OCI-LY3 (cell line): ENCODE measurements at regions not wholly inside any gene's neighbourhood (a gene's known extent, or its start where the extent isn't known, plus 50 kb on each side); places are given as distances from the start of the nearest gene placed in this dataset.

Experiments
- EZH2phosphoT487 ChIP-seq: fragments of 200-600 bp; shearing (Covaris generic); IDR thresholded peaks from 2 replicates; pipeline ENCODE4 v1.6.1; 2018; ENCODE audit warnings: antibody characterized with exemption, mixed run types, low read depth
- TF ChIP-seq, protein P1 (sequence below): fragments of 200-600, 300-600 bp; sonication (generic); IDR thresholded peaks from 2 replicates; pipeline ENCODE4 v1.5.1; 2014; ENCODE audit warnings: antibody characterized with exemption, low read length, low read depth

DNA sequence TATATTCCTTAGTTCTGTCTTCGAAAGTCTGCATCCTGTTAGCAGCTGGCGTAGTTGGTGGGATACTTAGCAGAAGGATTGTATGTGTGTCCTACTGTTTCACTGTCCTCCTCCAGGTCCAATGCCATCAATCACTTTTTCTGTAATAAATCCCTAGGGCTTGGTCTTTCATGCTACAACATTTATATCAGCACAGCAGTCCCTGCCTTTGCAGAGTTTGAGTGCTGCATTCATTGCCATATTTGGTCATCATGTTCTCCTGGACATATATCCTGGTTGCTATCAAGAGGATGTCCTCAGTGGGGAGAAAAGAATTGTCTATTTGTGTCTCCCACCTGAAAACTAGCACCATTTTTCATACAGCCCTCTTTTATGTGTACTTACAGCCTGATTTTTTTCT, 67.0 kb downstream of the OR5AK2 start:
- no peak for TF ChIP-seq EZH2phosphoT487
- TF ChIP-seq, protein P1, sequence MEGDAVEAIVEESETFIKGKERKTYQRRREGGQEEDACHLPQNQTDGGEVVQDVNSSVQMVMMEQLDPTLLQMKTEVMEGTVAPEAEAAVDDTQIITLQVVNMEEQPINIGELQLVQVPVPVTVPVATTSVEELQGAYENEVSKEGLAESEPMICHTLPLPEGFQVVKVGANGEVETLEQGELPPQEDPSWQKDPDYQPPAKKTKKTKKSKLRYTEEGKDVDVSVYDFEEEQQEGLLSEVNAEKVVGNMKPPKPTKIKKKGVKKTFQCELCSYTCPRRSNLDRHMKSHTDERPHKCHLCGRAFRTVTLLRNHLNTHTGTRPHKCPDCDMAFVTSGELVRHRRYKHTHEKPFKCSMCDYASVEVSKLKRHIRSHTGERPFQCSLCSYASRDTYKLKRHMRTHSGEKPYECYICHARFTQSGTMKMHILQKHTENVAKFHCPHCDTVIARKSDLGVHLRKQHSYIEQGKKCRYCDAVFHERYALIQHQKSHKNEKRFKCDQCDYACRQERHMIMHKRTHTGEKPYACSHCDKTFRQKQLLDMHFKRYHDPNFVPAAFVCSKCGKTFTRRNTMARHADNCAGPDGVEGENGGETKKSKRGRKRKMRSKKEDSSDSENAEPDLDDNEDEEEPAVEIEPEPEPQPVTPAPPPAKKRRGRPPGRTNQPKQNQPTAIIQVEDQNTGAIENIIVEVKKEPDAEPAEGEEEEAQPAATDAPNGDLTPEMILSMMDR: no peak
